ENCODE measurements at regions not wholly inside any gene's neighbourhood (a gene's known extent, or its start where the extent isn't known, plus 50 kb on each side); places are given as distances from the start of the nearest gene placed in this dataset.

GRCh38 chr15:61364871-61365270, 135.8 kb upstream of the RORA start:
- no peak for TF ChIP-seq CTCF (IDR thresholded peaks at IDR 0.05)
- TF ChIP-seq POLR2A (IDR thresholded peaks at IDR 0.05), result no peak
- no peak for TF ChIP-seq POLR2AphosphoS5 (IDR thresholded peaks at IDR 0.05)
